Choroid plexus epithelial cell (primary cell): ENCODE measurements at regions not wholly inside any gene's neighbourhood (a gene's known extent, or its start where the extent isn't known, plus 50 kb on each side); places are given as distances from the start of the nearest gene placed in this dataset.

ENCODE experiments used
- DNase-seq: peaks from one replicate; pipeline ENCODE4 v3.0.0-alpha.2; 2010; ENCODE audit warnings: low read depth
- H3K4me3 ChIP-seq: 2 replicates; pipeline ENCODE4 v1.5.1; 2011; ENCODE audit warnings: low read depth, mild to moderate bottlenecking, control low read depth, low read length, moderate library complexity
- CTCF ChIP-seq: conservative IDR thresholded peaks from 2 replicates; pipeline ENCODE4 v1.5.1; 2011; ENCODE audit warnings: low read depth, mild to moderate bottlenecking, control low read depth, inconsistent platforms, low read length, moderate library complexity

- no peak for DNase-seq
- TF ChIP-seq CTCF = no peak
- no peak overlapping the region for H3K4me3 ChIP-seq
Observed at GRCh38 chr1:118340928-118341910, 156.2 kb upstream of the SPAG17 start.

GRCh38 chr1:118339400-118340124, 154.5 kb upstream of the SPAG17 start:
- no peak overlapping the region for H3K4me3 ChIP-seq
- TF ChIP-seq CTCF = no peak
- no peak for DNase-seq

GRCh38 chr1:118338936-118339335, 153.9 kb upstream of the SPAG17 start:
- H3K4me3 ChIP-seq = no peak overlapping the region
- no peak for DNase-seq
- TF ChIP-seq CTCF = no peak

GRCh38 chr1:118337346-118337745, 152.3 kb upstream of the SPAG17 start:
- TF ChIP-seq CTCF = no peak
- no peak for DNase-seq
- no peak overlapping the region for H3K4me3 ChIP-seq

- H3K4me3 ChIP-seq = no peak overlapping the region
- TF ChIP-seq CTCF = no peak
- peak; percentile 62 for DNase-seq
Observed at GRCh38 chr1:118335331-118335732, 150.3 kb upstream of the SPAG17 start.

GRCh38 chr1:118334506-118334905, 149.5 kb upstream of the SPAG17 start:
- no peak for TF ChIP-seq CTCF
- DNase-seq = no peak
- H3K4me3 ChIP-seq = no peak overlapping the region
